LNCAP (cell line): ENCODE measurements at regions not wholly inside any gene's neighbourhood (a gene's known extent, or its start where the extent isn't known, plus 50 kb on each side); places are given as distances from the start of the nearest gene placed in this dataset.

Source experiments
- TF ChIP-seq, protein P1 (sequence below): fragments of 450-650 bp; IDR thresholded peaks from 2 replicates; pipeline ENCODE4 v1.5.1; 2017; ENCODE audit warnings: mild to moderate bottlenecking

DNA sequence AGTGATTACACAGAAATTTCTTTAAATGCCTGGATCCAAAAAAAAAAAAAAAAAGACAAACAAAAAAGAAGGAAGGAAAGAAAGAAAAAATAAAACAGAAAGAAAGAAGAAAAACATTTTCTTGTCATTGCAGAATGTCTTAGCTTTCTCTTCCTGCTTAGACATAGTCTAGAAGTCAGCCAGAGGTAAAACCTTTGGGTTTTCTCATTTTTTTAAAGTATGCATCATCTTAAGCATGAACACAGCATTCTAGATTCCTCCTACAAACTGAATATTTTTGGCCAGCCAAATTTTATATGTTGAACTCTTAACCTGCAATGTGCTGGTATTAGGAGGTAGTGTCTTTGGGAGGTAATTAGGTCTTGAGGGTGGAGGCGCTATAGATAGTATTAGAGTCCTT is 243.9 kb downstream of the TRIB2 start:
- TF ChIP-seq, protein P1, sequence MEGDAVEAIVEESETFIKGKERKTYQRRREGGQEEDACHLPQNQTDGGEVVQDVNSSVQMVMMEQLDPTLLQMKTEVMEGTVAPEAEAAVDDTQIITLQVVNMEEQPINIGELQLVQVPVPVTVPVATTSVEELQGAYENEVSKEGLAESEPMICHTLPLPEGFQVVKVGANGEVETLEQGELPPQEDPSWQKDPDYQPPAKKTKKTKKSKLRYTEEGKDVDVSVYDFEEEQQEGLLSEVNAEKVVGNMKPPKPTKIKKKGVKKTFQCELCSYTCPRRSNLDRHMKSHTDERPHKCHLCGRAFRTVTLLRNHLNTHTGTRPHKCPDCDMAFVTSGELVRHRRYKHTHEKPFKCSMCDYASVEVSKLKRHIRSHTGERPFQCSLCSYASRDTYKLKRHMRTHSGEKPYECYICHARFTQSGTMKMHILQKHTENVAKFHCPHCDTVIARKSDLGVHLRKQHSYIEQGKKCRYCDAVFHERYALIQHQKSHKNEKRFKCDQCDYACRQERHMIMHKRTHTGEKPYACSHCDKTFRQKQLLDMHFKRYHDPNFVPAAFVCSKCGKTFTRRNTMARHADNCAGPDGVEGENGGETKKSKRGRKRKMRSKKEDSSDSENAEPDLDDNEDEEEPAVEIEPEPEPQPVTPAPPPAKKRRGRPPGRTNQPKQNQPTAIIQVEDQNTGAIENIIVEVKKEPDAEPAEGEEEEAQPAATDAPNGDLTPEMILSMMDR, result no peak

DNA sequence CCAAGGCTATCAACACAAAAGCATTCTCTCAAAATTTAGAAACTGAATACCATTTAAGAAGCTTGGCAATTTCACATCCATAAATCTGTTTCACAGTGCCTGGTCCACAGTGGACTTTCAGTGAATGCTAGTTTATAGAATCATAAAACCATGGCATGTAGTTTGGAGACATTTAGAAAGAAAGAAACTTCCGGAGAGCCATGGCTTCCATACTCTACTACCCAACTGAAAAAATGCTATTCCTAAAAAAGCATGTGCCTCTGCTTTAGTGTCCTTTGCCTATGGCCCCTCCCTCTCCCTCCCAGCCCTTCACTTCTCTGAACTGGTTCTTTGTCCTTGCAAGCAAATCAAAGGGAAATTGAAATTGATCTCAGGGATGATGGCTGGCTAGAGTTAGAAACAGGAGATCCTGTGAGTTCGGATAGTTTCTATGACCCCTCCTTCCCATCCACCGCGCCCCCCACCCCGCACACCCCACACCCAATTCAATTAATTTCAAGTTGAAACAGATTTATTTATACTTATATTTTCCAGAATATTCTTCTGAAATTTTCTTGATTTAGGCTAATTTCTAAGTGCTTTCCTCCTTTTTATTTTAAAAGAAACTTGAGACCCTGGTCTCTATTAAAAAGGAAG is 248.3 kb downstream of the TRIB2 start:
- TF ChIP-seq, protein P1, result no peak

DNA sequence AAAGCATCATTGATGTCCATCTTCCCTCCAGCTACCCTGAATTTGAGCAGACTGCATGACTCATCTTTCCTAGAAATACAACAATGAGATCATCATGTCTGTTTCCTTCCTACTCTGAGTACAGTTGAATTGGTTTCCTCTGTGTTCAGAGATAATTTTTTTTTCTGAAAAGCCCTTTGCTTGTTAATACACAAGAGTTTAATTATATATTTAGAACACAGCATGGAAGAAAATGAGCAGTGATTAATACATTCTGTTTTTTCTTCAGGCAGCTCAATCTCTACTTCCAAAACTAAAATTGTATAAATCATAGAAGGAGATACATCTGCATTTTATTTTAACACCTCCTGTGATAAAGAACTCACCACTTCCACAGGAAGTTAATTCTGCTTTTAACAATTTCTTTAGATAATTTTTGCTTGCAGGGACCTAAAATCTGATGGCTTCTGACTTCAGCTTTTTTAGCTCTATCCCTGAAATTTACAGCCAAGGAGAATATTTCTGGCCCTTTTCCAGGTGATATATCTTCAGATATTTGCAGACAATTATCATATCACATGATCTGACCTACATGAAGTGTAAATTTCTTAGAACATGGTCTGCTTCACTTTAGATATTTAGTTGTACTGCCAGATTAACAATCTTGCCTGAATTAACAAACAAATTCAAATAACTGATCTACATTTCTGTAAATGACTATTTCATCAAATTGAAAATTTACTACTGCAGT is 249.0 kb downstream of the TRIB2 start:
- TF ChIP-seq, protein P1, result no peak

DNA sequence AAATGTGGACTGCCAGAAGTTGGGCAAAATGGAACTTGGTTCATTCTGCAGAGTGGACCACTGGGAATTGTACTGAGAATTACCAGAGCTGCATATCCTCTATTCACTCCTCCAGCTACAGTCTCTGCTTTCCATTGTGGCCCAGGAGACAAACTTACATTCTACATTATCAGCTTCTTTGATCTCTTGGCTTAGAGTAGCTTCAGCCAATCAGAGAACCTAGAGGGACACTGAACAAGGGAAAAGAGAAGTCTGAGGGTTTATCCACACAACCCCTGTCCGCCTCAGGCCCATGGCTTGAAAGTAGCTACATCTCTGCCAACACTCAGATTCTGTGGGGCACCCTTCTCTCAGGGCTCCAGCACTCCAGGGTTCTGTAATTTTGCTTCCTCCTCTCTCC is 251.1 kb downstream of the TRIB2 start:
- TF ChIP-seq, protein P1, result no peak

DNA sequence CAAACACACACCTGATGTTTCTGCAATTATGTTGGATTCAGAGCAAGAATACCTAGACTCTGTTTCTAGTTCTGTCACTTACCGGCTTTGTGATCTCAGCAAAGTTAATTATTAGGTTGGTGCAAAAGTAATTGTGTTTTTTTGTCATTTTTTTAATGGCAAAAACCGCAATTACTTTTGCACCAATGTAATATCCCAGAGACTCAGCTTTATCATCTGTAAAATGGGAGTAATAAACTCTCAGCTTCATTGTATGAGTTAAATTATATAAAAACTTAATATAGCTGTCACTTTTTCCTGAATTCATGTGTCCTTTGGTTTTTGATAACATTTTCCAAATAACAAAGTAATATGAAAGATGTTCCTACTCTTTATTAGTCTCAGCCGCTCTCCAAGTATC is 251.7 kb downstream of the TRIB2 start:
- TF ChIP-seq, protein P1, result no peak

DNA sequence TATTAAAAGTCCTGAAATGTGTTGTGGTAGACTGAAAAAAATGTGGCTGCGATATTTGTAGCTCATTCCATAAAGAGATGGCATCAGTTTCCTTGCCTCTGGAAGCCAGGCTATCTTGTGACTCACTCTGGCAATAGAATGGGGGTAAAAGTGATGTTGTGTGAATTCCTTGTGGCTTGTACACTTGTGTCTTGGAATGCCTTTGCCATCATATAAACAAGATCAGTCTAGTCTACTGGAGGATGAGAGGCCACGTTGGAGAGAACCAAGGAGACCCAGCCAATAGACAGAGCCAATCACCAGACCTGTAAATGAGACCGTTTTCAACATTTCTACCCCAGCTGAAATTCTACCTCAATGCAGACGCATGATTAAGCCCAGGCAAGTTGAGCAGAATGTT is 254.1 kb downstream of the TRIB2 start:
- TF ChIP-seq, protein P1, result no peak

DNA sequence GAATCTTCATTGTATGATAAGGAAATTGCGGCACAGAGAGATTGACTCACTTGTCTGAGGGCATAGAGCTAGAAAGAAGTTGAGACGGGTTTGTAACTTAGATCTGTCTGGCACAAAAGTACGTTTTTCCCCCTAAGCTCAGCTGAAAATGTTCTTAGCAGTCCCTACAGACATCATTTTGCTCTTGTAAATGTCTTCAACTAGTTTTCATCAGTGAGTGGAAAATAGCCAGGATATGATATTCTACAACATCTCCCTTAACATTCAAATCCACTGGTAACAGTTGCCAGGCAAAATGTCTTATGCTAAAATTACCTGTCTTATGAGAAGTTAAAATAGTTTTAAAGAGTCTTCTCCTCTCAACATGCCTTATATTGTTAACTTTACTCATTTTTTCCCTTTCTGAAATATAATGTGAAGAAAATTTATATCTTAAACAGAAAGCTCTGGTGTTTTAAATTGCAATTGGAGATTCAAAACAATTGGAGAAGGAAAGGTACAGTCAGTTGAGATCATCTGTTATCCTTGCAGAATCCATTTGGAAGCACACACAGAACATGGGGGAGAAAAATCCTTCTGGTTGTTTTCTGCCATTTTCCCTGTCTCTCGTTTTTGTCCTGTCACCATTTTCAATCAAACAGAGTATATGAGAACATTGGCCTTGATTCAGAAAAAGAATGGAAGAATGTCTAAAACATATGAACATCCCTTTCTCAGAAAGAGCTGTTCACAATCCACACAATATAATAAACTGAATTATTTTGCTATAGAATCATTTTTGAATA is 255.0 kb downstream of the TRIB2 start:
- TF ChIP-seq, protein P1, result no peak
